GM20000 (cell line): ENCODE measurements at regions not wholly inside any gene's neighbourhood (a gene's known extent, or its start where the extent isn't known, plus 50 kb on each side); places are given as distances from the start of the nearest gene placed in this dataset.

Source experiments
- DNase-seq: peaks from one replicate; pipeline ENCODE4 v3.0.0; 2012; ENCODE audit warnings: low spot score
- TF ChIP-seq, protein P1 (sequence below): IDR thresholded peaks from 2 replicates; pipeline ENCODE4 v1.5.1; 2012; ENCODE audit warnings: mild to moderate bottlenecking, control low read depth; ENCODE audit errors: extremely low read depth, missing control alignments

- DNase-seq = no peak
- TF ChIP-seq, protein P1, sequence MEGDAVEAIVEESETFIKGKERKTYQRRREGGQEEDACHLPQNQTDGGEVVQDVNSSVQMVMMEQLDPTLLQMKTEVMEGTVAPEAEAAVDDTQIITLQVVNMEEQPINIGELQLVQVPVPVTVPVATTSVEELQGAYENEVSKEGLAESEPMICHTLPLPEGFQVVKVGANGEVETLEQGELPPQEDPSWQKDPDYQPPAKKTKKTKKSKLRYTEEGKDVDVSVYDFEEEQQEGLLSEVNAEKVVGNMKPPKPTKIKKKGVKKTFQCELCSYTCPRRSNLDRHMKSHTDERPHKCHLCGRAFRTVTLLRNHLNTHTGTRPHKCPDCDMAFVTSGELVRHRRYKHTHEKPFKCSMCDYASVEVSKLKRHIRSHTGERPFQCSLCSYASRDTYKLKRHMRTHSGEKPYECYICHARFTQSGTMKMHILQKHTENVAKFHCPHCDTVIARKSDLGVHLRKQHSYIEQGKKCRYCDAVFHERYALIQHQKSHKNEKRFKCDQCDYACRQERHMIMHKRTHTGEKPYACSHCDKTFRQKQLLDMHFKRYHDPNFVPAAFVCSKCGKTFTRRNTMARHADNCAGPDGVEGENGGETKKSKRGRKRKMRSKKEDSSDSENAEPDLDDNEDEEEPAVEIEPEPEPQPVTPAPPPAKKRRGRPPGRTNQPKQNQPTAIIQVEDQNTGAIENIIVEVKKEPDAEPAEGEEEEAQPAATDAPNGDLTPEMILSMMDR = no peak
Observed at GRCh38 chr21:28703861-28704260, 288.8 kb downstream of the LTN1 start.

DNA sequence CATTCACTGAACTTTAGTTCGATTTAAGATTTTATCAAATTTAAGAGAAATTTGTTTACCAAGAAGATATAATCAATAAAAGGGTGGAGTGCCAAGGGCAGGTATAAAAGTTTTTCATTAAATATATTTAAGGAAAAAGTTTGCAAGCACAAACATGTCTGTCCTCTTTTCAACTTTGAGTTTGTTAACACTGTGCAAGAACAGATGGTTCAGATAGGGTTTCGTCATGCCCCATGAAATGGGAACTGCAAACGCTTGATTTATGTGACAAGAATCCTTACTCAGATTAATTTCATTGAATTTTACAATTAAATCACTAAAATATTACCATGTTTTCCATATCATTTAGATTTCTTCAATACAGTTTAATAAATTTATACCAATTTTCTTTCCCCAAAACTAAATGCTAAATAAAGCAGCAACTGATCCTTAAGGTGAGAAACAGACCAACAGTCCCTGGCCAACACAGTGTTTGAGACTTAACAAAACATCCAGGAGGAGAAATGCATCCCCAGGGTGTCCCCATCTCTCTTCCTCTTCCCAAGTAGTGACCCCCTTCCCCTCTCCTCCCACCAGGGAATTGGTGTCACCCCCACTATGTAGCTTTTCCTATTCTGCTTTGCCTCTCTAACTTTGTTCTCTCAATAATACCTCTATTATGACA lies 292.9 kb downstream of the LTN1 start:
- DNase-seq = no peak
- TF ChIP-seq, protein P1 = no peak

DNA sequence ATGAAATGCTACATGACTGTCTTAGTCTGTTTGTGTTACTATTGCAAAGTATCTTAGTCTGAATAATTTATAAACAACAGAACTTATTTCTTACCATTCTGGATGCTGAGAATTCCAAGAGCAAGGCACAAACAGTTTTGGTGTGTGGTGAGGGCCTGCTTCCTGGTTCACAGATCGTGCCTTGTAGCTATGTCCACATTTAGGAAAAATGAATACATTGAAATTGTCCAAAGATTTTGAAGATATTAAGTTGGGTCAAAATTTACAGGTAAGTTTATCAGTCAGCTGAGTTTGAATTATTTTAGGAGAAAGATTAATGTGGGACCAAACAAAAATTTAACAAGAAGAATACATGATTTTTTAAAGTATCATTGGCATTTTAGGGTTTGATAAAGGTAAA lies 293.5 kb downstream of the LTN1 start:
- TF ChIP-seq, protein P1 = no peak
- no peak for DNase-seq

- TF ChIP-seq, protein P1 = no peak
- no peak for DNase-seq
Observed at GRCh38 chr21:28696844-28697410, 295.8 kb downstream of the LTN1 start.

DNA sequence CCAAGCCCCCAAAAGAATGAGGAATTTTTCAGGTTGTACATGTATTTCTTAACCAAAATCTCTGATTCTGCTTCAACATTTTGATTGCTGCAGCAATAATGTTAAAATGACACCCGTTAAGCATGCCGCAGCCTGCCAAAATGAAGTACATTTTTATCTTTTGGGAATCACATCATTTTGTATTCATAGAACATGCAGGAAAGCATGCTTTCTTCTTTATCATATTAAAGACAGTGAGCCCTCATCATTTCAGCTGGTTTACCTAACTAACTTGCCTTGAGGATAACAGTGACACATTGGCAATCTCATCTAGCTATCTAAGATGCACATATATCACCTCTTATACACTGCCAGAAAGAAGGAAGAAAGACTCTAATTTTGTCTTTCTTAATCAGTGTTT lies 299.2 kb downstream of the LTN1 start:
- DNase-seq = no peak
- TF ChIP-seq, protein P1 = no peak

- no peak for DNase-seq
Observed at GRCh38 chr21:28690196-28690595, 302.5 kb downstream of the LTN1 start.

GRCh38 chr21:28688381-28688780 lies 304.3 kb downstream of the LTN1 start:
- no peak for DNase-seq
- TF ChIP-seq, protein P1 = no peak

More at GRCh38 chr21:28690196-28690595, 302.5 kb downstream of the LTN1 start:
- TF ChIP-seq, protein P1 = no peak
